HEK293 (cell line): ENCODE measurements at regions not wholly inside any gene's neighbourhood (a gene's known extent, or its start where the extent isn't known, plus 50 kb on each side); places are given as distances from the start of the nearest gene placed in this dataset.

Source experiments
- CTCF ChIA-PET: fragments of 350-600 bp; formaldehyde crosslinking; extraction: SDS; loops from one replicate; lab custom pipeline; 2021; ENCODE audit warnings: antibody characterized with exemption; lab: Yijun Ruan, JAX
- POLR2A ChIA-PET: fragments of 300-600 bp; formaldehyde crosslinking; extraction: SDS; loops from one replicate; lab custom pipeline; 2020; ENCODE audit warnings: antibody characterized with exemption, inconsistent platforms; lab: Yijun Ruan, JAX
- H3K27ac ChIP-seq: fragments of 200-500 bp; sonication (Bioruptor generic); 2 replicates; pipeline ENCODE4 v1.5.1; 2014; ENCODE audit warnings: low read depth, low read length, control low read depth, inconsistent platforms; ENCODE audit errors: extremely low read depth
- H3K36me3 ChIP-seq, 2 experiments: fragments of 200-500 bp in 1 of 2; sonication (Bioruptor generic) in 1 of 2; 1 replicate in 1 of 2; 2 replicates in 1 of 2; pipeline ENCODE4 v1.5.1; 2014 to 2017; ENCODE audit warnings: inconsistent platforms in 2 of 2, low read length in 2 of 2; ENCODE audit not compliant: control insufficient read depth in 2 of 2, insufficient read depth in 1 of 2
- H3K4me1 ChIP-seq: fragments of 200-500 bp; sonication (Bioruptor generic); 2 replicates; pipeline ENCODE4 v1.5.1; 2014; ENCODE audit warnings: mild to moderate bottlenecking, low read length, inconsistent platforms; ENCODE audit not compliant: control insufficient read depth, insufficient read depth
- H3K4me3 ChIP-seq: 2 replicates; pipeline ENCODE4 v1.5.1; 2011; ENCODE audit warnings: low read depth, mild to moderate bottlenecking, control low read depth, low read length, moderate library complexity
- H3K9me3 ChIP-seq: fragments of 200-500 bp; sonication (Bioruptor generic); 2 replicates; pipeline ENCODE4 v1.5.1; 2014; ENCODE audit warnings: low read depth, low read length, inconsistent platforms; ENCODE audit not compliant: control insufficient read depth, insufficient read depth
- ATF2 ChIP-seq: fragments of 450-650 bp; formaldehyde crosslinking; IDR thresholded peaks from 2 replicates; pipeline ENCODE4 v1.5.1; 2016; ENCODE audit warnings: missing biosample characterization, missing genetic modification characterization, low read depth
- GFI1B ChIP-seq: fragments of 450-650 bp; formaldehyde crosslinking; IDR thresholded peaks from 2 replicates; pipeline ENCODE4 v1.5.1; 2016; ENCODE audit warnings: missing biosample characterization, missing genetic modification characterization
- HOXC10 ChIP-seq: sonication (generic); formaldehyde crosslinking; IDR thresholded peaks from 2 replicates; pipeline ENCODE4 v1.8.1; 2023; ENCODE audit warnings: mild to moderate bottlenecking, missing genetic modification reagents
- TSHZ1 ChIP-seq: fragments of 450-650 bp; formaldehyde crosslinking; IDR thresholded peaks from 2 replicates; pipeline ENCODE4 v1.5.1; 2016; ENCODE audit warnings: missing biosample characterization, missing genetic modification characterization, borderline replicate concordance
- ZNF157 ChIP-seq: fragments of 450-650 bp; formaldehyde crosslinking; IDR thresholded peaks from 2 replicates; pipeline ENCODE4 v1.5.1; 2016; ENCODE audit warnings: missing biosample characterization, missing genetic modification characterization
- ZNF169 ChIP-seq: fragments of 450-650 bp; formaldehyde crosslinking; IDR thresholded peaks from 2 replicates; pipeline ENCODE4 v1.5.1; 2016; ENCODE audit warnings: missing biosample characterization, missing genetic modification characterization
- ZNF221 ChIP-seq: fragments of 450-650 bp; formaldehyde crosslinking; IDR thresholded peaks from 2 replicates; pipeline ENCODE4 v1.5.1; 2017; ENCODE audit warnings: missing biosample characterization, missing genetic modification characterization, borderline replicate concordance
- ZNF266 ChIP-seq: fragments of 450-650 bp; formaldehyde crosslinking; IDR thresholded peaks from 2 replicates; pipeline ENCODE4 v1.5.1; 2016; ENCODE audit warnings: missing biosample characterization, missing genetic modification characterization, low read depth
- ZNF311 ChIP-seq: fragments of 450-650 bp; formaldehyde crosslinking; IDR thresholded peaks from 2 replicates; pipeline ENCODE4 v1.5.1; 2017; ENCODE audit warnings: missing biosample characterization, missing genetic modification characterization, borderline replicate concordance
- ZNF335 ChIP-seq: fragments of 450-650 bp; formaldehyde crosslinking; conservative IDR thresholded peaks from 2 replicates; pipeline ENCODE4 v1.5.1; 2016; ENCODE audit warnings: missing biosample characterization, missing genetic modification characterization
- ZNF350 ChIP-seq: fragments of 450-650 bp; formaldehyde crosslinking; IDR thresholded peaks from 2 replicates; pipeline ENCODE4 v1.5.0; 2017; ENCODE audit warnings: missing biosample characterization, mild to moderate bottlenecking, missing genetic modification characterization
- ZNF521 ChIP-seq: fragments of 450-650 bp; formaldehyde crosslinking; IDR thresholded peaks from 2 replicates; pipeline ENCODE4 v1.5.1; 2017; ENCODE audit warnings: missing biosample characterization, mild to moderate bottlenecking, missing genetic modification characterization
- ZNF571 ChIP-seq: fragments of 450-650 bp; formaldehyde crosslinking; IDR thresholded peaks from 2 replicates; pipeline ENCODE4 v1.5.0; 2017; ENCODE audit warnings: missing biosample characterization, missing genetic modification characterization
- ZNF621 ChIP-seq: fragments of 450-650 bp; formaldehyde crosslinking; IDR thresholded peaks from 2 replicates; pipeline ENCODE4 v1.5.1; 2017; ENCODE audit warnings: missing biosample characterization, missing genetic modification characterization
- ZNF623 ChIP-seq: fragments of 450-650 bp; formaldehyde crosslinking; IDR thresholded peaks from 2 replicates; pipeline ENCODE4 v1.5.1; 2016; ENCODE audit warnings: missing biosample characterization, missing genetic modification characterization
- ZNF677 ChIP-seq: fragments of 450-650 bp; IDR thresholded peaks from 2 replicates; pipeline ENCODE4 v1.5.0; 2018; ENCODE audit warnings: missing biosample characterization, mild to moderate bottlenecking, missing genetic modification characterization, moderate library complexity
- ZSCAN23 ChIP-seq: fragments of 450-650 bp; formaldehyde crosslinking; IDR thresholded peaks from 2 replicates; pipeline ENCODE4 v1.5.1; 2016; ENCODE audit warnings: missing biosample characterization, missing genetic modification characterization
- TF ChIP-seq, protein P1 (sequence below): fragments of 450-650 bp; formaldehyde crosslinking; IDR thresholded peaks from 2 replicates; pipeline ENCODE4 v1.5.1; 2016; ENCODE audit warnings: missing biosample characterization, missing genetic modification characterization
- TF ChIP-seq, protein P2 (sequence below): fragments of 450-650 bp; formaldehyde crosslinking; conservative IDR thresholded peaks from 2 replicates; pipeline ENCODE4 v1.5.1; 2016; ENCODE audit warnings: low read depth, missing biosample characterization, missing genetic modification characterization
- TF ChIP-seq, protein P3 (sequence below): fragments of 450-650 bp; formaldehyde crosslinking; conservative IDR thresholded peaks from 2 replicates; pipeline ENCODE4 v1.5.1; 2016; ENCODE audit warnings: low read depth, missing biosample characterization, missing genetic modification characterization

GRCh38 chr10:8674230-8674629 is 619.7 kb downstream of the GATA3 start:
- H3K4me1 ChIP-seq: no peaks in the 10 kb centered on the region
- ChIA-PET POLR2A (no interaction called here), CTCF (interaction anchor here (0.9 kb wide), 1 partner anchor 1149 kb away, joined by 6 read pairs; no protein-coding TSS in a partner anchor)
- H3K4me3 ChIP-seq: no peak overlapping the region
- no peaks in the 10 kb centered on the region for H3K9me3 ChIP-seq
- no peaks in the 10 kb centered on the region for H3K36me3 ChIP-seq
- TF ChIP-seq ZNF266 (tag by site-specific recombination) (no peak), ZNF621 (tag by site-specific recombination) (no peak), ZNF311 (tag by site-specific recombination) (no peak), ZSCAN23 (tag by site-specific recombination) (no peak), ZNF350 (tag by site-specific recombination) (no peak), ZNF169 (tag by site-specific recombination) (no peak), ZNF677 (tag by site-specific recombination) (no peak), ATF2 (tag by site-specific recombination) (no peak), HOXC10 (CRISPR knock-in tag) (no peak), ZNF623 (no peak), ZNF521 (tag by site-specific recombination) (no peak)
- TF ChIP-seq, protein P1, sequence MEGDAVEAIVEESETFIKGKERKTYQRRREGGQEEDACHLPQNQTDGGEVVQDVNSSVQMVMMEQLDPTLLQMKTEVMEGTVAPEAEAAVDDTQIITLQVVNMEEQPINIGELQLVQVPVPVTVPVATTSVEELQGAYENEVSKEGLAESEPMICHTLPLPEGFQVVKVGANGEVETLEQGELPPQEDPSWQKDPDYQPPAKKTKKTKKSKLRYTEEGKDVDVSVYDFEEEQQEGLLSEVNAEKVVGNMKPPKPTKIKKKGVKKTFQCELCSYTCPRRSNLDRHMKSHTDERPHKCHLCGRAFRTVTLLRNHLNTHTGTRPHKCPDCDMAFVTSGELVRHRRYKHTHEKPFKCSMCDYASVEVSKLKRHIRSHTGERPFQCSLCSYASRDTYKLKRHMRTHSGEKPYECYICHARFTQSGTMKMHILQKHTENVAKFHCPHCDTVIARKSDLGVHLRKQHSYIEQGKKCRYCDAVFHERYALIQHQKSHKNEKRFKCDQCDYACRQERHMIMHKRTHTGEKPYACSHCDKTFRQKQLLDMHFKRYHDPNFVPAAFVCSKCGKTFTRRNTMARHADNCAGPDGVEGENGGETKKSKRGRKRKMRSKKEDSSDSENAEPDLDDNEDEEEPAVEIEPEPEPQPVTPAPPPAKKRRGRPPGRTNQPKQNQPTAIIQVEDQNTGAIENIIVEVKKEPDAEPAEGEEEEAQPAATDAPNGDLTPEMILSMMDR (tag by site-specific recombination): no peak
- TF ChIP-seq, protein P2, sequence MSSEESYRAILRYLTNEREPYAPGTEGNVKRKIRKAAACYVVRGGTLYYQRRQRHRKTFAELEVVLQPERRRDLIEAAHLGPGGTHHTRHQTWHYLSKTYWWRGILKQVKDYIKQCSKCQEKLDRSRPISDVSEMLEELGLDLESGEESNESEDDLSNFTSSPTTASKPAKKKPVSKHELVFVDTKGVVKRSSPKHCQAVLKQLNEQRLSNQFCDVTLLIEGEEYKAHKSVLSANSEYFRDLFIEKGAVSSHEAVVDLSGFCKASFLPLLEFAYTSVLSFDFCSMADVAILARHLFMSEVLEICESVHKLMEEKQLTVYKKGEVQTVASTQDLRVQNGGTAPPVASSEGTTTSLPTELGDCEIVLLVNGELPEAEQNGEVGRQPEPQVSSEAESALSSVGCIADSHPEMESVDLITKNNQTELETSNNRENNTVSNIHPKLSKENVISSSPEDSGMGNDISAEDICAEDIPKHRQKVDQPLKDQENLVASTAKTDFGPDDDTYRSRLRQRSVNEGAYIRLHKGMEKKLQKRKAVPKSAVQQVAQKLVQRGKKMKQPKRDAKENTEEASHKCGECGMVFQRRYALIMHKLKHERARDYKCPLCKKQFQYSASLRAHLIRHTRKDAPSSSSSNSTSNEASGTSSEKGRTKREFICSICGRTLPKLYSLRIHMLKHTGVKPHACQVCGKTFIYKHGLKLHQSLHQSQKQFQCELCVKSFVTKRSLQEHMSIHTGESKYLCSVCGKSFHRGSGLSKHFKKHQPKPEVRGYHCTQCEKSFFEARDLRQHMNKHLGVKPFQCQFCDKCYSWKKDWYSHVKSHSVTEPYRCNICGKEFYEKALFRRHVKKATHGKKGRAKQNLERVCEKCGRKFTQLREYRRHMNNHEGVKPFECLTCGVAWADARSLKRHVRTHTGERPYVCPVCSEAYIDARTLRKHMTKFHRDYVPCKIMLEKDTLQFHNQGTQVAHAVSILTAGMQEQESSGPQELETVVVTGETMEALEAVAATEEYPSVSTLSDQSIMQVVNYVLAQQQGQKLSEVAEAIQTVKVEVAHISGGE (tag by site-specific recombination): no peak
- TF ChIP-seq, protein P3, sequence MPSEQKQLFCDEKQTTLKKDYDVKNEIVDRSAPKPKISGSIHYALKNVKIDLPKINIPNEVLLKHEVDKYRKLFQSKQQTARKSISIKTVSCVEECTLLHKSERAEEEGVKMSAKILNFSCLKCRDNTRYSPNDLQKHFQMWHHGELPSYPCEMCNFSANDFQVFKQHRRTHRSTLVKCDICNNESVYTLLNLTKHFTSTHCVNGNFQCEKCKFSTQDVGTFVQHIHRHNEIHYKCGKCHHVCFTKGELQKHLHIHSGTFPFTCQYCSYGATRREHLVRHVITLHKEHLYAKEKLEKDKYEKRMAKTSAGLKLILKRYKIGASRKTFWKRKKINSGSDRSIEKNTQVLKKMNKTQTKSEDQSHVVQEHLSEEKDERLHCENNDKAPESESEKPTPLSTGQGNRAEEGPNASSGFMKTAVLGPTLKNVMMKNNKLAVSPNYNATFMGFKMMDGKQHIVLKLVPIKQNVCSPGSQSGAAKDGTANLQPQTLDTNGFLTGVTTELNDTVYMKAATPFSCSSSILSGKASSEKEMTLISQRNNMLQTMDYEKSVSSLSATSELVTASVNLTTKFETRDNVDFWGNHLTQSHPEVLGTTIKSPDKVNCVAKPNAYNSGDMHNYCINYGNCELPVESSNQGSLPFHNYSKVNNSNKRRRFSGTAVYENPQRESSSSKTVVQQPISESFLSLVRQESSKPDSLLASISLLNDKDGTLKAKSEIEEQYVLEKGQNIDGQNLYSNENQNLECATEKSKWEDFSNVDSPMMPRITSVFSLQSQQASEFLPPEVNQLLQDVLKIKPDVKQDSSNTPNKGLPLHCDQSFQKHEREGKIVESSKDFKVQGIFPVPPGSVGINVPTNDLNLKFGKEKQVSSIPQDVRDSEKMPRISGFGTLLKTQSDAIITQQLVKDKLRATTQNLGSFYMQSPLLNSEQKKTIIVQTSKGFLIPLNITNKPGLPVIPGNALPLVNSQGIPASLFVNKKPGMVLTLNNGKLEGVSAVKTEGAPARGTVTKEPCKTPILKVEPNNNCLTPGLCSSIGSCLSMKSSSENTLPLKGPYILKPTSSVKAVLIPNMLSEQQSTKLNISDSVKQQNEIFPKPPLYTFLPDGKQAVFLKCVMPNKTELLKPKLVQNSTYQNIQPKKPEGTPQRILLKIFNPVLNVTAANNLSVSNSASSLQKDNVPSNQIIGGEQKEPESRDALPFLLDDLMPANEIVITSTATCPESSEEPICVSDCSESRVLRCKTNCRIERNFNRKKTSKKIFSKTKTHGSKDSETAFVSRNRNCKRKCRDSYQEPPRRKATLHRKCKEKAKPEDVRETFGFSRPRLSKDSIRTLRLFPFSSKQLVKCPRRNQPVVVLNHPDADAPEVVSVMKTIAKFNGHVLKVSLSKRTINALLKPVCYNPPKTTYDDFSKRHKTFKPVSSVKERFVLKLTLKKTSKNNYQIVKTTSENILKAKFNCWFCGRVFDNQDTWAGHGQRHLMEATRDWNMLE: no peak
- no peak overlapping the region for H3K27ac ChIP-seq

DNA sequence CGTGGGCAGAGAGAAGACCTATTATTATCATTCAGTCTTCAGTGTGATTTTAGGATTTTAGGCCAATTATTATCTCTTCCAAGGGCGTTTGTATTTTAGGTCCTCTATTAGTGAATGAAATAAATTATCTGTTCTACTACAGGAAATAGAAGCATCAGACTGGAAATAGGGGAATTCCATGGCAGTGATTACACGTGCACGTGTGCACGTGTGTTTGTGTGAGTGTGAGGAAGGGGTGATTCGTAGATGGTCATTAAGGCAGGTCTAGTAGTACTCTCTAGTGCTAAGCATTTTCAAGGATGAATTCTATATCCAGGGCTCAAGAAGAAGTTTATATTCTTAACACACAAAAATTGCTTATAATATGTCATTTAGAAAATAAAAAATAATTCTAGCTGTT is 623.2 kb downstream of the GATA3 start:
- POLR2A ChIA-PET: no interaction called here
- TF ChIP-seq TSHZ1 (tag by site-specific recombination) (no peak), ZNF221 (tag by site-specific recombination) (no peak), ZNF157 (tag by site-specific recombination) (no peak), ZNF335 (tag by site-specific recombination) (no peak), GFI1B (tag by site-specific recombination) (no peak), ZNF571 (tag by site-specific recombination) (no peak)

More for the DNA sequence above, 623.2 kb downstream of the GATA3 start:
- Histone ChIP-seq H3K27ac (no peak overlapping the region), H3K9me3 (no peaks in the 10 kb centered on the region), H3K4me3 (no peak overlapping the region), H3K36me3 (no peaks in the 10 kb centered on the region), H3K4me1 (no peaks in the 10 kb centered on the region)
- CTCF ChIA-PET: no interaction called here
